ENCODE measurements at regions not wholly inside any gene's neighbourhood (a gene's known extent, or its start where the extent isn't known, plus 50 kb on each side); places are given as distances from the start of the nearest gene placed in this dataset.
"Not testable (repeated sequence)": the region's sequence is repeated elsewhere in the genome, so short reads cannot be mapped to it uniquely, and the experiment has no call there.

DNA sequence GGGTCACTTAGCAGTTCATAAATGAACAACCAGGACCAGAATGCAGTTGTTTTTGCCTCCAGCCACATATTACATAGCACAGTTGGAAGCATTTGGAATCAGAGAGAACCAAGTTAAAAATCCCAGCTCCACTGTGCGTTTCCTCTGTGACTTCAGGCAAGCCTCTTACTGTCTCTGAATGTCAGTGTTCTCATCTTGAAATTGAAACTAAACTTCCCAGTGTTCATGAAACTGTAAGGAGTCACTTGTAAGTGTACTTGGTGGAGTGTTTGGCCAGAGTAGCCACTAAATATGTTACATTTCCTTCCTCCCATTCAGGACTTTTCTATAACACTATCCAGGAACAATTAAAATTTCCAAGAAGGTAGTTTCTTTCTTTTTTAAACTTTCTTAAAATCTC, 276.8 kb downstream of the KCNRG start:
- Histone ChIP-seq H3K4me1 (ENCODE audit: insufficient read depth, low read length, severe bottlenecking) (no peaks in the 10 kb centered on the region), H3K9me2 (ENCODE audit: low read depth, low read length) (no peaks in the 10 kb centered on the region), H3K9me3 (ENCODE audit: low read length) (no peaks in the 10 kb centered on the region), H2AFZ (ENCODE audit: low read length) (no peak overlapping the region), H3K27me3 (ENCODE audit: insufficient read depth, low read length) (no peaks in the 10 kb centered on the region), H4K20me1 (ENCODE audit: insufficient read depth, low read length) (no peaks in the 10 kb centered on the region), H3K4me3 (ENCODE audit: low read depth, low read length, poor library complexity, severe bottlenecking) (no peak overlapping the region), H3F3A (ENCODE audit: insufficient read depth, low read length) (no peaks in the 10 kb centered on the region), H3K36me3 (ENCODE audit: insufficient read depth, low read length) (no peaks in the 10 kb centered on the region), H3K9ac (ENCODE audit: low read length) (no peak overlapping the region), H3K27ac (ENCODE audit: low read depth, low read length, poor library complexity, severe bottlenecking) (no peak overlapping the region), H3K4me2 (ENCODE audit: low read length) (no peak overlapping the region), H3K79me2 (ENCODE audit: insufficient read depth, low read length) (no peaks in the 10 kb centered on the region)
- TF ChIP-seq, protein P1, sequence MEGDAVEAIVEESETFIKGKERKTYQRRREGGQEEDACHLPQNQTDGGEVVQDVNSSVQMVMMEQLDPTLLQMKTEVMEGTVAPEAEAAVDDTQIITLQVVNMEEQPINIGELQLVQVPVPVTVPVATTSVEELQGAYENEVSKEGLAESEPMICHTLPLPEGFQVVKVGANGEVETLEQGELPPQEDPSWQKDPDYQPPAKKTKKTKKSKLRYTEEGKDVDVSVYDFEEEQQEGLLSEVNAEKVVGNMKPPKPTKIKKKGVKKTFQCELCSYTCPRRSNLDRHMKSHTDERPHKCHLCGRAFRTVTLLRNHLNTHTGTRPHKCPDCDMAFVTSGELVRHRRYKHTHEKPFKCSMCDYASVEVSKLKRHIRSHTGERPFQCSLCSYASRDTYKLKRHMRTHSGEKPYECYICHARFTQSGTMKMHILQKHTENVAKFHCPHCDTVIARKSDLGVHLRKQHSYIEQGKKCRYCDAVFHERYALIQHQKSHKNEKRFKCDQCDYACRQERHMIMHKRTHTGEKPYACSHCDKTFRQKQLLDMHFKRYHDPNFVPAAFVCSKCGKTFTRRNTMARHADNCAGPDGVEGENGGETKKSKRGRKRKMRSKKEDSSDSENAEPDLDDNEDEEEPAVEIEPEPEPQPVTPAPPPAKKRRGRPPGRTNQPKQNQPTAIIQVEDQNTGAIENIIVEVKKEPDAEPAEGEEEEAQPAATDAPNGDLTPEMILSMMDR (IDR thresholded peaks at IDR 0.05; ENCODE audit: low read length): no peak
- TF ChIP-seq EZH2 (IDR thresholded peaks at IDR 0.05; ENCODE audit: borderline replicate concordance, low read length): no peak

DNA sequence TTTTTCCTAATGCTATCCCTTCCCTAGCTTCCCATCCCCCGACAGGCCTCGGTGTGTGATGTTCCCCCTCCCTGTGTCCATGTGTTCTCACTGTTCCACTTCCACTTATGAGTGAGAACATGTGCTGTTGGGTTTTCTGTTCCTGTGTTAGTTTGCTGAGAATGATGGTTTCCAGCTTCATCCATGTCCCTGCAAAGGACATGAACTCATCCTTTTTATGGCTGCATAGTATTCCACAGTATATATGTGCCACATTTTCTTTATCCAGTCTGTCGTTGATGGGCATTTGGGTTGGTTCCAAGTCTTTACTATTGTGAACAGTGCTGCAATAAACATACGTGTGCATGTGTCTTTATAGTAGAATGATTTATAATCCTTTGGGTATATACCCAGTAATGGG, 279.2 kb downstream of the KCNRG start:
- H3K9ac ChIP-seq (ENCODE audit: low read length); H3K9me3 ChIP-seq (ENCODE audit: low read length); H3F3A ChIP-seq (ENCODE audit: insufficient read depth, low read length); H3K4me3 ChIP-seq (ENCODE audit: low read depth, low read length, poor library complexity, severe bottlenecking); H3K36me3 ChIP-seq (ENCODE audit: insufficient read depth, low read length); H2AFZ ChIP-seq (ENCODE audit: low read length); H3K4me2 ChIP-seq (ENCODE audit: low read length); H3K4me1 ChIP-seq (ENCODE audit: insufficient read depth, low read length, severe bottlenecking); H3K79me2 ChIP-seq (ENCODE audit: insufficient read depth, low read length); H3K9me2 ChIP-seq (ENCODE audit: low read depth, low read length); H3K27me3 ChIP-seq (ENCODE audit: insufficient read depth, low read length); H4K20me1 ChIP-seq (ENCODE audit: insufficient read depth, low read length); H3K27ac ChIP-seq (ENCODE audit: low read depth, low read length, poor library complexity, severe bottlenecking): not testable (repeated sequence)

DNA sequence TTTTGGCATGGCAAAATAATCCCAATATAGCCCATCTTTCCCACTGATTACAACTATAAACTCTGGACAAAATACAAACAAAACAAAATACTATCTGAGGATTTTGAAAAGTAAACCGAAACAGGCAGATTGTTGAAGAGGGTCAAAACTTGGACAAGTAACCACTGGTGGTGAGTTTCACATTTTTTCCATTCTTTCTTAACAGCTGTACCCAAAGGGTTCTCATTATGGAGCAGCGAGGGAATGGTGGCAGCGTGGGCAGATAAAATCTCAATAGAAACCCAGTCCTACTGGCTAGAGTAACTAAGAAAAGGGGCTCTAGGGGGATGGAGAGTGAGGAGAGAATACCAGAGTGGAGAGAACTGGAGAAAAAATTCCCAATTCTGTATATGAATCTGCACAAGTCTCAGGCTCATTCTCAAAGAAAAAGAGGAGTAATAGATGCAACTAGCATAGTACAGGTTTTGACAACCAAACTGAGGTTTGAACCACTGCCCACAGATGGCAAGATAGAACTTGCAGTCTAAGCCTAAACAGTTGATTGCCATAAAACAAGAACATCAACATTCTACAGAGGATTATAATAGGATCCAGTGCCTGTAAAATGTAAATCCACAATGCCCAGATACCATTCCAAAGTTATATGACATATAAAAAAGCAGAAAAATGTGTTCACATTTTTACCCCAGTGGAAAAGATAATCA, 284.5 kb downstream of the KCNRG start:
- no peaks in the 10 kb centered on the region for H3K27me3 ChIP-seq (ENCODE audit: insufficient read depth, low read length)
- H4K20me1 ChIP-seq (ENCODE audit: insufficient read depth, low read length): no peaks in the 10 kb centered on the region
- H3K79me2 ChIP-seq (ENCODE audit: insufficient read depth, low read length): no peaks in the 10 kb centered on the region
- no peak overlapping the region for H3K4me3 ChIP-seq (ENCODE audit: low read depth, low read length, poor library complexity, severe bottlenecking)
- H3K4me1 ChIP-seq (ENCODE audit: insufficient read depth, low read length, severe bottlenecking): no peaks in the 10 kb centered on the region
- no peak overlapping the region for H2AFZ ChIP-seq (ENCODE audit: low read length)
- H3K9ac ChIP-seq (ENCODE audit: low read length): no peak overlapping the region
- H3K9me3 ChIP-seq (ENCODE audit: low read length): no peaks in the 10 kb centered on the region
- no peaks in the 10 kb centered on the region for H3K9me2 ChIP-seq (ENCODE audit: low read depth, low read length)
- H3F3A ChIP-seq (ENCODE audit: insufficient read depth, low read length): no peaks in the 10 kb centered on the region
- H3K36me3 ChIP-seq (ENCODE audit: insufficient read depth, low read length): no peaks in the 10 kb centered on the region
- no peak overlapping the region for H3K4me2 ChIP-seq (ENCODE audit: low read length)
- no peak overlapping the region for H3K27ac ChIP-seq (ENCODE audit: low read depth, low read length, poor library complexity, severe bottlenecking)
- TF ChIP-seq, protein P1 (IDR thresholded peaks at IDR 0.05; ENCODE audit: low read length): no peak
- no peak for TF ChIP-seq EZH2 (IDR thresholded peaks at IDR 0.05; ENCODE audit: borderline replicate concordance, low read length)

All from OCI-LY1 (cell line).